ENCODE measurements at regions not wholly inside any gene's neighbourhood (a gene's known extent, or its start where the extent isn't known, plus 50 kb on each side); places are given as distances from the start of the nearest gene placed in this dataset.

GRCh38 chr11:8337130-8337795 is 73.6 kb upstream of the LMO1 start:
- TF ChIP-seq, protein P1, sequence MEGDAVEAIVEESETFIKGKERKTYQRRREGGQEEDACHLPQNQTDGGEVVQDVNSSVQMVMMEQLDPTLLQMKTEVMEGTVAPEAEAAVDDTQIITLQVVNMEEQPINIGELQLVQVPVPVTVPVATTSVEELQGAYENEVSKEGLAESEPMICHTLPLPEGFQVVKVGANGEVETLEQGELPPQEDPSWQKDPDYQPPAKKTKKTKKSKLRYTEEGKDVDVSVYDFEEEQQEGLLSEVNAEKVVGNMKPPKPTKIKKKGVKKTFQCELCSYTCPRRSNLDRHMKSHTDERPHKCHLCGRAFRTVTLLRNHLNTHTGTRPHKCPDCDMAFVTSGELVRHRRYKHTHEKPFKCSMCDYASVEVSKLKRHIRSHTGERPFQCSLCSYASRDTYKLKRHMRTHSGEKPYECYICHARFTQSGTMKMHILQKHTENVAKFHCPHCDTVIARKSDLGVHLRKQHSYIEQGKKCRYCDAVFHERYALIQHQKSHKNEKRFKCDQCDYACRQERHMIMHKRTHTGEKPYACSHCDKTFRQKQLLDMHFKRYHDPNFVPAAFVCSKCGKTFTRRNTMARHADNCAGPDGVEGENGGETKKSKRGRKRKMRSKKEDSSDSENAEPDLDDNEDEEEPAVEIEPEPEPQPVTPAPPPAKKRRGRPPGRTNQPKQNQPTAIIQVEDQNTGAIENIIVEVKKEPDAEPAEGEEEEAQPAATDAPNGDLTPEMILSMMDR (IDR thresholded peaks at IDR 0.05; ENCODE audit: extremely low read depth in 1 of 2, insufficient read depth in 1 of 2, low read depth in 1 of 2, low read length in 2 of 2): no peak
- TF ChIP-seq POLR2A (IDR thresholded peaks at IDR 0.05; ENCODE audit: low read depth, low read length) (no peak), EZH2 (IDR thresholded peaks at IDR 0.05; ENCODE audit: borderline replicate concordance, low read depth, low read length, severe bottlenecking) (no peak), FOS (IDR thresholded peaks at IDR 0.05; ENCODE audit: borderline replicate concordance, insufficient read depth, low read length) (no peak), POLR2AphosphoS5 (IDR thresholded peaks at IDR 0.05; ENCODE audit: insufficient read depth, low read depth, low read length) (no peak), JUN (IDR thresholded peaks at IDR 0.05; ENCODE audit: borderline replicate concordance, insufficient read depth, insufficient read length, low read depth) (no peak), GATA2 (IDR thresholded peaks at IDR 0.05; ENCODE audit: insufficient read depth, insufficient read length, low read depth, low read length) (no peak), MYC (IDR thresholded peaks at IDR 0.05; ENCODE audit: low read depth, low read length) (no peak), MAX (IDR thresholded peaks at IDR 0.05; ENCODE audit: insufficient read depth, insufficient read length) (no peak)
